ENCODE measurements at regions not wholly inside any gene's neighbourhood (a gene's known extent, or its start where the extent isn't known, plus 50 kb on each side); places are given as distances from the start of the nearest gene placed in this dataset.

- no peaks in the 10 kb centered on the region for H3F3A ChIP-seq (ENCODE audit: insufficient read depth, low read length)
- H3K4me2 ChIP-seq (ENCODE audit: low read length) = no peak overlapping the region
- no peaks in the 10 kb centered on the region for H3K27me3 ChIP-seq (ENCODE audit: insufficient read depth, low read length)
- no peaks in the 10 kb centered on the region for H4K20me1 ChIP-seq (ENCODE audit: insufficient read depth, low read length)
- H3K4me1 ChIP-seq (ENCODE audit: insufficient read depth, low read length, severe bottlenecking) = no peaks in the 10 kb centered on the region
- no peaks in the 10 kb centered on the region for H3K79me2 ChIP-seq (ENCODE audit: insufficient read depth, low read length)
- no peak overlapping the region for H3K27ac ChIP-seq (ENCODE audit: low read depth, low read length, poor library complexity, severe bottlenecking)
- no peak for TF ChIP-seq EZH2 (IDR thresholded peaks at IDR 0.05; ENCODE audit: borderline replicate concordance, low read length)
- no peaks in the 10 kb centered on the region for H3K9me3 ChIP-seq (ENCODE audit: low read length)
- no peak overlapping the region for H3K4me3 ChIP-seq (ENCODE audit: low read depth, low read length, poor library complexity, severe bottlenecking)
- no peak overlapping the region for H3K9ac ChIP-seq (ENCODE audit: low read length)
- no peak overlapping the region for H2AFZ ChIP-seq (ENCODE audit: low read length)
- H3K9me2 ChIP-seq (ENCODE audit: low read depth, low read length) = no peaks in the 10 kb centered on the region
- no peaks in the 10 kb centered on the region for H3K36me3 ChIP-seq (ENCODE audit: insufficient read depth, low read length)
Measured at GRCh38 chr3:44067431-44067830, 174.3 kb upstream of the TOPAZ1 start.

- no peaks in the 10 kb centered on the region for H4K20me1 ChIP-seq (ENCODE audit: insufficient read depth, low read length)
- no peak overlapping the region for H3K9ac ChIP-seq (ENCODE audit: low read length)
- H3K9me3 ChIP-seq (ENCODE audit: low read length) = no peaks in the 10 kb centered on the region
- no peaks in the 10 kb centered on the region for H3K4me1 ChIP-seq (ENCODE audit: insufficient read depth, low read length, severe bottlenecking)
- H3K4me3 ChIP-seq (ENCODE audit: low read depth, low read length, poor library complexity, severe bottlenecking) = no peak overlapping the region
- no peak overlapping the region for H2AFZ ChIP-seq (ENCODE audit: low read length)
- no peaks in the 10 kb centered on the region for H3K9me2 ChIP-seq (ENCODE audit: low read depth, low read length)
- no peaks in the 10 kb centered on the region for H3K36me3 ChIP-seq (ENCODE audit: insufficient read depth, low read length)
- no peaks in the 10 kb centered on the region for H3F3A ChIP-seq (ENCODE audit: insufficient read depth, low read length)
- no peak for TF ChIP-seq CTCF (IDR thresholded peaks at IDR 0.05; ENCODE audit: low read length)
- TF ChIP-seq EZH2 (IDR thresholded peaks at IDR 0.05; ENCODE audit: borderline replicate concordance, low read length) = no peak
- H3K27me3 ChIP-seq (ENCODE audit: insufficient read depth, low read length) = no peaks in the 10 kb centered on the region
- no peak overlapping the region for H3K4me2 ChIP-seq (ENCODE audit: low read length)
- H3K27ac ChIP-seq (ENCODE audit: low read depth, low read length, poor library complexity, severe bottlenecking) = no peak overlapping the region
- no peaks in the 10 kb centered on the region for H3K79me2 ChIP-seq (ENCODE audit: insufficient read depth, low read length)
Measured at GRCh38 chr3:44068753-44069152, 172.9 kb upstream of the TOPAZ1 start.

GRCh38 chr3:44069276-44069675 lies 172.4 kb upstream of the TOPAZ1 start:
- no peaks in the 10 kb centered on the region for H3K27me3 ChIP-seq (ENCODE audit: insufficient read depth, low read length)
- no peak overlapping the region for H3K9ac ChIP-seq (ENCODE audit: low read length)
- no peaks in the 10 kb centered on the region for H3K79me2 ChIP-seq (ENCODE audit: insufficient read depth, low read length)
- H3K36me3 ChIP-seq (ENCODE audit: insufficient read depth, low read length) = no peaks in the 10 kb centered on the region
- no peaks in the 10 kb centered on the region for H3K9me3 ChIP-seq (ENCODE audit: low read length)
- no peaks in the 10 kb centered on the region for H4K20me1 ChIP-seq (ENCODE audit: insufficient read depth, low read length)
- H3K9me2 ChIP-seq (ENCODE audit: low read depth, low read length) = no peaks in the 10 kb centered on the region
- H3F3A ChIP-seq (ENCODE audit: insufficient read depth, low read length) = no peaks in the 10 kb centered on the region
- H3K4me3 ChIP-seq (ENCODE audit: low read depth, low read length, poor library complexity, severe bottlenecking) = no peak overlapping the region
- H3K4me2 ChIP-seq (ENCODE audit: low read length) = no peak overlapping the region
- H2AFZ ChIP-seq (ENCODE audit: low read length) = no peak overlapping the region
- H3K4me1 ChIP-seq (ENCODE audit: insufficient read depth, low read length, severe bottlenecking) = no peaks in the 10 kb centered on the region
- H3K27ac ChIP-seq (ENCODE audit: low read depth, low read length, poor library complexity, severe bottlenecking) = no peak overlapping the region
- no peak for TF ChIP-seq EZH2 (IDR thresholded peaks at IDR 0.05; ENCODE audit: borderline replicate concordance, low read length)
- no peak for TF ChIP-seq CTCF (IDR thresholded peaks at IDR 0.05; ENCODE audit: low read length)

GRCh38 chr3:44070841-44071546 lies 170.7 kb upstream of the TOPAZ1 start:
- Histone ChIP-seq H3K9me2 (ENCODE audit: low read depth, low read length) (no peaks in the 10 kb centered on the region), H3F3A (ENCODE audit: insufficient read depth, low read length) (no peaks in the 10 kb centered on the region), H3K27me3 (ENCODE audit: insufficient read depth, low read length) (no peaks in the 10 kb centered on the region), H2AFZ (ENCODE audit: low read length) (no peak overlapping the region), H3K9ac (ENCODE audit: low read length) (no peak overlapping the region), H3K4me2 (ENCODE audit: low read length) (no peak overlapping the region), H3K9me3 (ENCODE audit: low read length) (no peaks in the 10 kb centered on the region), H3K27ac (ENCODE audit: low read depth, low read length, poor library complexity, severe bottlenecking) (no peak overlapping the region), H3K79me2 (ENCODE audit: insufficient read depth, low read length) (no peaks in the 10 kb centered on the region), H3K4me1 (ENCODE audit: insufficient read depth, low read length, severe bottlenecking) (no peaks in the 10 kb centered on the region), H3K4me3 (ENCODE audit: low read depth, low read length, poor library complexity, severe bottlenecking) (no peak overlapping the region), H4K20me1 (ENCODE audit: insufficient read depth, low read length) (no peaks in the 10 kb centered on the region), H3K36me3 (ENCODE audit: insufficient read depth, low read length) (no peaks in the 10 kb centered on the region)
- TF ChIP-seq EZH2 (IDR thresholded peaks at IDR 0.05; ENCODE audit: borderline replicate concordance, low read length) (no peak), CTCF (IDR thresholded peaks at IDR 0.05; ENCODE audit: low read length) (no peak)
